Erythroblast (primary cell): ENCODE measurements at regions not wholly inside any gene's neighbourhood (a gene's known extent, or its start where the extent isn't known, plus 50 kb on each side); places are given as distances from the start of the nearest gene placed in this dataset.

Source experiments
- DNase-seq, 2 experiments: peaks; one replicate each; lab custom pipeline; 2025; lab: John Stamatoyannopoulos, UW
- GATA1 ChIP-seq: IDR thresholded peaks from 2 replicates; pipeline ENCODE4 v1.6.1; 2011; ENCODE audit warnings: low read depth, mild to moderate bottlenecking, control low read depth, low read length, moderate library complexity
- POLR2A ChIP-seq: IDR thresholded peaks from 2 replicates; pipeline ENCODE4 v1.6.1; 2011; ENCODE audit warnings: mild to moderate bottlenecking, low read length

DNA sequence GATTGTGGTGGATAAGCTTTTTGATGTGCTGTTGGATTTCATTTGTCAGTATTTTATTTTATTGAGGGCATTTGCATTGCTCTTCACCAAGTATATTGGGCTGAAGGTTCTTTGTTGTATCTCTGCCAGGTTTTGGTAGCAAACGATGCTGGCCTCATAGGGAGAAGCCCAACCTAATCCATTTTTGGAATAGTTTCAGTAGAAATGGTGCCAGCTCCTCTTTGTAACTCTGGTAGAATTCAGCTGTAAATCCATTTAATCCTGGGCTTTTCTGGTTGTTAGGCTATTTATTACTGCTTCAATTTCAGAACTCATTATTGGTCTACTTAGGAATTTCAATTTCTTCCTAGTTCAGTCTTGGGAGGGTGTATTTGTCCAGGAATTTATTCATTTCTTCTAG lies 309.8 kb upstream of the SETBP1 start:
- TF ChIP-seq GATA1 (no peak), POLR2A (no peak)
- no peak for DNase-seq

DNA sequence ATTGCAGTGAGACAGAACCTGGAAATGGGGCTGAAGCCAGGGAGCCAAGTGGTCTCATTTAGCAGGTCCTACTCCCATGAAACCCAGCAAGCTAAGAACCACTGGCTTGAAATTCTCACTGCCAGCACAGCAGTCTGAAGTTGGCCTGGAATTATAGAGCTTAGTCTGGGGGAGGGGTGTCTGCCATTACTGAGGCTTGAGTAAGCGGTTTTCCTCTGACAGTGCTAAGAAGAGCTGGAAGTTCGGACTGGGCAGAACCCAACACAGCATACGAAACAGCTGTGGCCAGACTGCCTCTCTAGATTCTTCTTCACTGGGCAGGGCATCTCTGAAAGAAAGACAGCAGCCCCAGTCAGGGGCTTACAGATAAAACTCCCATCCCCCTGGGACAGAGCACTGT lies 305.7 kb upstream of the SETBP1 start:
- TF ChIP-seq GATA1 = no peak
- no peak for TF ChIP-seq POLR2A
- no peak for DNase-seq

DNA sequence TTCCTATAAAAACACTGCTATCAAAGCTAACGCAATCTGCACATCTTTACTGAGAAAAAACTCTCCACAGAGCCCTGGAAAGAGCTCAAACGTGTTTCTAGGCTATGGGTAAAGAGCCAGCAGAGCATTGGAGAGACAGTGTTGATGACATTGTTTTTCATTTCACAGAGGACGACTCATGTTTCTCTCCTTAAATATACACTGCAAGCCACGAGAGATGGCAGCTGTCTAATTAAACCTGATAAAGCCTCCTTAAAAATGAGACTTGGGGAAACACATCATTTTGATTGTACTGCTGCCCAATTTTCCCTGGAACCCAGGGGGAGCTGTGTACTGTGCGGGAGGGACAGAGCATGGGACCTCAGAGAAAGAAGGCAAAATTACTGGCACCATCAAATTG lies 294.3 kb upstream of the SETBP1 start:
- TF ChIP-seq GATA1 (no peak), POLR2A (no peak)
- no peak for DNase-seq

GRCh38 chr18:44388329-44388728 lies 292.4 kb upstream of the SETBP1 start:
- DNase-seq = no peak
- TF ChIP-seq POLR2A (no peak), GATA1 (no peak)

GRCh38 chr18:44392933-44393332 lies 287.8 kb upstream of the SETBP1 start:
- TF ChIP-seq POLR2A (no peak), GATA1 (no peak)
- no peak for DNase-seq

- DNase-seq = no peak
- no peak for TF ChIP-seq GATA1
- TF ChIP-seq POLR2A = no peak
Measured at GRCh38 chr18:44393406-44393805, 287.3 kb upstream of the SETBP1 start.

GRCh38 chr18:44396550-44396949 lies 284.1 kb upstream of the SETBP1 start:
- DNase-seq = no peak
- TF ChIP-seq POLR2A = no peak
- no peak for TF ChIP-seq GATA1

- TF ChIP-seq POLR2A (no peak), GATA1 (no peak)
- DNase-seq = no peak
Measured at GRCh38 chr18:44409071-44409470, 271.6 kb upstream of the SETBP1 start.

GRCh38 chr18:44409515-44409914 lies 271.2 kb upstream of the SETBP1 start:
- DNase-seq = no peak

DNA sequence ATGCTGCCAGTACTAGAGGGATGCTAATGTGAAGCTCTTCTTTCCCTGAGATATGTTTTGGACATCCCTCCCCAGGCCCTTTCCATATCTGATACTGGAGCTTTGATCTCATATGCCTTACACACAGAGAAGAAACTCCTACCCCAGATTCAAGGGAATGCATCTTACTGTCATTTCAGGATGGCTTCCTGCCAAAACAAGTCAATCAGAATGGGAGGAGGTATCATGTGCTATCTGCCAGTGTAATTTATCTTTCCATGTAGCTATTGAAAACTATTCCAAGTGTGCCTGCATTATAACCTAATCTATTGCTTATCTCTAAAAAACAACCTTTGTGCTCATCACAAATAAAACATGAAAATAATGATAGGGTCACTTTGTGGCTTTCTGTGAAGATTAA lies 269.9 kb upstream of the SETBP1 start:
- DNase-seq = no peak
- TF ChIP-seq GATA1 (no peak), POLR2A (no peak)

More at GRCh38 chr18:44409515-44409914, 271.2 kb upstream of the SETBP1 start:
- TF ChIP-seq POLR2A (no peak), GATA1 (no peak)

DNA sequence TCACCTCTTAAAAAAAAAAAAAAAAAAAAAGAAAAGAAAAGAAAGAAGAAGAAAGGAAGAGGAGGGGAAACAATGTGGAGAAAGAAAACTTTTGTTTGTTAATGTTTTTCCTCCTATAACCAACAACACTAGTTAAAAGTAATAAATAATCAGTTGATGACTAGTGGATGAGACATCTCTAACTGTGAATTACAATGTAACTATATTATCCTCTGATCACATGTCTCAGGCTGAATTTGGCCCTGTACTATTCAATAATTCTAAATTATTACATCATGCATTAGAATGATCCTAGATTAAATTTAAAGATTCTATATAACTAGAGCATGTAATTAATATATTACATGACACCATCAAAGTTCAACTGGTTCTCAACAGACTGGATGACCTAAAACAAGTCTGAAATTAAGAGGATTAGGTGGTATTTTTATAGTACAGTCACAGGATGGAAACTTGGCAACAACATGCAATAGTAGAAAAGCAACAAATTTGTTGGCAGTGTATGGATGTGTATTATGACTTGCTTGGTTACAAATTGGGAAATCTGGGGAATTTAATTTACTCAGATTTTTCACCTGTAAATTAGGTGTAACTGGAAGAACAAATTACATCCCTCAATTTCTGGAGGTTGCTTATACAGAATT lies 269.3 kb upstream of the SETBP1 start:
- DNase-seq = no peak
- no peak for TF ChIP-seq GATA1
- no peak for TF ChIP-seq POLR2A

DNA sequence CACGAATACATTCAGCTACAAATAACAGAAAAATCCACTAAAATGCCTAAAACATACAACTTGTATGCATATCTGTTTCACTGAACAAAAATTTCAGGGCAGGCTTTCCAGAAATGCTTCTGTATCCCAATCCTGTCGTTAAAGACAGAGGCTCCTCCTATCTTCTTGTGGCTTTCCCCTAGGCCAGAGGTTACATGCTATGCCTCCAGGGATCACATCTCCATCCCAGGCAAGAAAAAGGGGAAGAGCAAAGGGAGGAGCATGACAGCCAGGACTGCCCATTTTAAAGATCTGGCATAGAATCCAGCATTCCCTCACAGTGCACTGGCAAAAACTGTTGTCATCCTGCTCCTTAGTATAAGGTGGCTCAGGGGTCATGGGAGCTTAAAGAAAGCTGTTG lies 268.7 kb upstream of the SETBP1 start:
- TF ChIP-seq POLR2A (no peak), GATA1 (no peak)
- DNase-seq = no peak

GRCh38 chr18:44423814-44424644 lies 256.7 kb upstream of the SETBP1 start:
- DNase-seq = no peak
- TF ChIP-seq POLR2A = no peak
- TF ChIP-seq GATA1 = no peak

DNA sequence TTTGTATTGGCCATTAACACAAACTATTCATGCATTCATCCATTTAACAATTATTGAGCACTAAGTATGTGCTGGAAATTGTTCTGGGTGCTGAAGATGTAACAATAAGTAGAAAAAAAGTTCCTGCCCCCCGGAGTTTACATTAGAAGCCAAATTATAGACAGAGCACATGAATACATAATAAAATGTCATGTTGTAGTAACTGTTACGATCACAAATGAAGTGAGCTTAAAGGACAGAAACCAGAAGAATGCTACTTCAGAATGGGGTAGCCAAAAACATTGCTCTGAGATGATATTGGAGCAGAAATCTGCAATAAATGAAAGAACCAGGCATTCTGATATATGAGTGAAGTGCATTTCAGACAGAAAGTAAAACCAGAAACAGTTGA lies 256.0 kb upstream of the SETBP1 start:
- no peak for TF ChIP-seq POLR2A
- TF ChIP-seq GATA1 = no peak

More for the DNA sequence above, 256.0 kb upstream of the SETBP1 start:
- DNase-seq = no peak
